ENCODE measurements at regions not wholly inside any gene's neighbourhood (a gene's known extent, or its start where the extent isn't known, plus 50 kb on each side); places are given as distances from the start of the nearest gene placed in this dataset.

GRCh38 chr12:131596115-131596514 lies 114.8 kb upstream of the SFSWAP start:
- TF ChIP-seq GTF2F1 (IDR thresholded peaks at IDR 0.05; ENCODE audit: borderline replicate concordance, low read depth, low read length), result no peak
- no peak for TF ChIP-seq POLR2A (IDR thresholded peaks at IDR 0.05; ENCODE audit: control extremely low read depth in 1 of 2, low read depth in 2 of 2, low read length in 2 of 2)
- TF ChIP-seq SUZ12 (IDR thresholded peaks at IDR 0.05; ENCODE audit: low read length), result no peak
- no peak for TF ChIP-seq CREB1 (IDR thresholded peaks at IDR 0.05)
- TF ChIP-seq JUND (IDR thresholded peaks at IDR 0.05; ENCODE audit: low read length), result no peak
- no peak for TF ChIP-seq RXRA (IDR thresholded peaks at IDR 0.05; ENCODE audit: insufficient read depth, low read depth, low read length)
- no peak for TF ChIP-seq ATF3 (IDR thresholded peaks at IDR 0.05; ENCODE audit: insufficient read depth, low read depth, low read length)
- TF ChIP-seq HDAC2 (IDR thresholded peaks at IDR 0.05; ENCODE audit: borderline replicate concordance in 1 of 2, low read depth in 2 of 2, low read length in 2 of 2), result no peak
- Histone ChIP-seq H3K9ac (replicated peaks in 1 of 4; ENCODE audit: extremely low read depth in 1 of 4, low read depth in 3 of 4, low read length in 3 of 4) (no peak overlapping the region), H3K79me1 (ENCODE audit: low read depth, low read length) (no peaks in the 10 kb centered on the region), H3K23ac (ENCODE audit: insufficient read length) (no peak overlapping the region), H3K18ac (ENCODE audit: extremely low read depth, low read length) (no peak overlapping the region), H2BK120ac (replicated peaks; ENCODE audit: low read depth, low read length) (no peak overlapping the region), H3K14ac (ENCODE audit: insufficient read length) (no peak overlapping the region), H3K4me3 (ENCODE audit: extremely low read depth in 1 of 4, insufficient read depth in 2 of 4, low read depth in 3 of 4, low read length in 4 of 4) (no peak overlapping the region), H3K56ac (replicated peaks; ENCODE audit: insufficient read length, low read depth, low read length) (no peak overlapping the region), H2BK20ac (ENCODE audit: low read length) (no peak overlapping the region), H2AK5ac (ENCODE audit: low read depth, low read length) (no peak overlapping the region), H3K27ac (ENCODE audit: low read depth, low read length) (no peak overlapping the region), H3K79me2 (ENCODE audit: control insufficient read depth in 1 of 2, insufficient read depth in 2 of 2, low read length in 2 of 2) (no peaks in the 10 kb centered on the region), H3K23me2 (ENCODE audit: low read depth, low read length) (no peaks in the 10 kb centered on the region), H2BK5ac (ENCODE audit: low read depth, low read length) (no peak overlapping the region), H4K8ac (ENCODE audit: extremely low read depth, insufficient read depth, low read length) (no peak overlapping the region), H3K4ac (replicated peaks; ENCODE audit: insufficient read length, low read depth, low read length) (no peak overlapping the region), H3K4me2 (ENCODE audit: insufficient read depth in 1 of 2, low read depth in 2 of 2, low read length in 2 of 2) (no peak overlapping the region), H3K9me3 (ENCODE audit: insufficient read depth in 2 of 2, low read depth in 1 of 2, low read length in 1 of 2) (no peaks in the 10 kb centered on the region), H3K36me3 (ENCODE audit: control insufficient read depth in 2 of 4, insufficient read depth in 4 of 4, low read length in 3 of 4) (no peaks in the 10 kb centered on the region), H2BK15ac (ENCODE audit: low read length) (no peak overlapping the region), H4K91ac (replicated peaks; ENCODE audit: insufficient read length, low read length) (no peak overlapping the region), H2BK12ac (ENCODE audit: low read depth, low read length) (no peak overlapping the region), H2AFZ (ENCODE audit: low read length) (no peak overlapping the region), H4K20me1 (replicated peaks in 1 of 2; ENCODE audit: control insufficient read depth in 1 of 2, insufficient read depth in 2 of 2, low read length in 2 of 2) (no peaks in the 10 kb centered on the region), H3K27me3 (replicated peaks in 1 of 4; ENCODE audit: control insufficient read depth in 3 of 4, extremely low read depth in 1 of 4, insufficient read depth in 3 of 4, low read length in 3 of 4) (no peaks in the 10 kb centered on the region), H3K4me1 (replicated peaks in 1 of 4; ENCODE audit: control insufficient read depth in 3 of 4, insufficient read depth in 4 of 4, low read length in 3 of 4) (peaks cover 0 to 2% (median 0%) of the 10 kb centered on the region in 4 experiments; a peak in 1 of 7 replicates), H4K5ac (ENCODE audit: insufficient read length, low read depth, low read length) (no peak overlapping the region)
- ChIA-PET POLR2A (ENCODE audit: partially characterized antibody) (no interaction called here), CTCF (ENCODE audit: partially characterized antibody) (no interaction called here)
- FAIRE-seq (no peak), DNase-seq (ENCODE audit: low read depth in 1 of 2, low spot score in 2 of 2) (no peak)
- 89% methylated on average over 5 of the region's 5 CpGs; no CpG with 5 or more reads in 1 of the 2 experiments for WGBS, 2 experiments (ENCODE audit: extremely low coverage in 1 of 2, insufficient coverage in 1 of 2, insufficient read length in 1 of 2, insufficient replicate concordance in 2 of 2, low coverage in 1 of 2, low lambda C conversion rate in 2 of 2, missing lambda C conversion rate in 1 of 2)

Measured in H1 (cell line).